Eye (tissue), 1 donor: ENCODE measurements at regions not wholly inside any gene's neighbourhood (a gene's known extent, or its start where the extent isn't known, plus 50 kb on each side); places are given as distances from the start of the nearest gene placed in this dataset.
"Not testable (repeated sequence)": the region's sequence is repeated elsewhere in the genome, so short reads cannot be mapped to it uniquely, and the experiment has no call there.

ENCODE experiments used
- DNase-seq: peaks from one replicate; pipeline ENCODE4 v3.0.0-alpha.2; 2015

GRCh38 chr13:50366488-50367174, 351.4 kb downstream of the KCNRG start:
- no peak for DNase-seq

- DNase-seq = no peak
These were observed 354.4 kb downstream of the KCNRG start for GRCh38 chr13:50369646-50370045.

GRCh38 chr13:50370303-50370950, 355.2 kb downstream of the KCNRG start:
- DNase-seq = no peak

GRCh38 chr13:50374517-50374916, 359.3 kb downstream of the KCNRG start:
- no peak for DNase-seq

- no peak for DNase-seq
These were observed 360.5 kb downstream of the KCNRG start for GRCh38 chr13:50375792-50376191.

GRCh38 chr13:50376895-50377575, 361.8 kb downstream of the KCNRG start:
- DNase-seq = no peak

- DNase-seq = no peak
These were observed 362.6 kb downstream of the KCNRG start for GRCh38 chr13:50377726-50378270.

GRCh38 chr13:50378509-50379044, 363.3 kb downstream of the KCNRG start:
- no peak for DNase-seq

GRCh38 chr13:50379584-50379983, 364.3 kb downstream of the KCNRG start:
- no peak for DNase-seq

- no peak for DNase-seq
These were observed 365.7 kb downstream of the KCNRG start for GRCh38 chr13:50380905-50381304.

- DNase-seq = no peak
These were observed 367.3 kb downstream of the KCNRG start for GRCh38 chr13:50382511-50382910.

- DNase-seq = no peak
These were observed 367.7 kb downstream of the KCNRG start for GRCh38 chr13:50382951-50383350.

GRCh38 chr13:50384724-50385123, 369.5 kb downstream of the KCNRG start:
- DNase-seq = no peak

- peak; percentile 79 for DNase-seq
These were observed 371.4 kb downstream of the KCNRG start for GRCh38 chr13:50386541-50387050.

GRCh38 chr13:50387051-50387581, 371.9 kb downstream of the KCNRG start:
- DNase-seq = peak; percentile 73

GRCh38 chr13:50388481-50388880, 373.2 kb downstream of the KCNRG start:
- DNase-seq = no peak

GRCh38 chr13:50389726-50390125, 374.5 kb downstream of the KCNRG start:
- DNase-seq = no peak

GRCh38 chr13:50390503-50391248, 375.4 kb downstream of the KCNRG start:
- no peak for DNase-seq

GRCh38 chr13:50392977-50393376, 377.7 kb downstream of the KCNRG start:
- no peak for DNase-seq

GRCh38 chr13:50393628-50394027, 378.4 kb downstream of the KCNRG start:
- DNase-seq = peak; percentile 92

- DNase-seq = no peak
These were observed 380.8 kb downstream of the KCNRG start for GRCh38 chr13:50396001-50396400.

- not testable (repeated sequence) for DNase-seq
These were observed 381.4 kb downstream of the KCNRG start for GRCh38 chr13:50396618-50397017.
